ENCODE measurements at regions not wholly inside any gene's neighbourhood (a gene's known extent, or its start where the extent isn't known, plus 50 kb on each side); places are given as distances from the start of the nearest gene placed in this dataset.
"Not testable (repeated sequence)": the region's sequence is repeated elsewhere in the genome, so short reads cannot be mapped to it uniquely, and the experiment has no call there.

DNA sequence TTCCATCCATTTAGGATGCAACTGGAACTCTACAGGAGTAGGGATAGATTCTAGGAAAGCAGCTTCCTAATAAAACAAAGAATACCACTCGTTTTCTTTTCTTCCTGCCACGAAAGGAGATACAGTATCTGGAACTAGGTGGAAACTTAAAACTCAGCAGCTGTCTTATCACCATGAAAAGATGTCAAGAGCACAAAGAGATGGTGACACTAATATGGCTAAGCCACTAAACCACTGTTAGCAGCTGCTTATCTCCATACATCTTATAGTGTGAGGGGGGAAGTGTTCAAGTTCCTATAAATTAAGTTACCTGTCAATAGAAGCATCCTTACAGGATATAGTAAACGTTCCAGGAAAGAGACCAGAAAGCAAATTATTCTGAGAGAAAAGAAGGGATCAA, 162.5 kb downstream of the TYW3 start:
- no peak overlapping the region for H3K27ac Mint-ChIP-seq
- no peaks in the 10 kb centered on the region for H3K27me3 Mint-ChIP-seq
- H3K9me3 Mint-ChIP-seq = peaks cover 2 to 9% (median 7%) of the 10 kb centered on the region in 3 donors
- no peak overlapping the region for H3K4me3 Mint-ChIP-seq
- peaks cover 1% of the 10 kb centered on the region for H3K36me3 Mint-ChIP-seq
- H3K4me1 Mint-ChIP-seq = no peaks in the 10 kb centered on the region

DNA sequence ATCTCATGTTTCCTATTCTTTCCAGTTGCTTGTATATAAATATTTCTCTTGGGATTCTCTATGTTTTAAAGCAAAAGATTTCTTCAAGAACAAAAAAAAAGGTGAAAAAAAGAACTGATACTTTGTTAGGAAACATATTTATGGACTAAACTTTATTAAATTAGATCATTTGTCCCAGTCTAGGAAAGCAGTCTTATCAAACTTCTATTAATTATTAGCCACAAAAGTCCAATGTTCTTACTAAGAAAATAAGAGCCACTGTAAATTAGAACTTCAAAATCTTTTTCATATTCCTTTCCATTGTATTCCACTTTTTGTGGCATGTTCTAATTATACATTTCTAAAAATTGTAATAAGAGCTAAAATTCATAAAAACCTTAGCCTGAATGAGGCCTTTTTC, 175.2 kb downstream of the TYW3 start:
- Mint-ChIP-seq H3K36me3 (no peaks in the 10 kb centered on the region), H3K4me3 (no peak overlapping the region), H3K9me3 (peaks cover 0 to 2% (median 0%) of the 10 kb centered on the region in 3 donors), H3K27me3 (no peaks in the 10 kb centered on the region), H3K27ac (no peak overlapping the region), H3K4me1 (no peaks in the 10 kb centered on the region)

DNA sequence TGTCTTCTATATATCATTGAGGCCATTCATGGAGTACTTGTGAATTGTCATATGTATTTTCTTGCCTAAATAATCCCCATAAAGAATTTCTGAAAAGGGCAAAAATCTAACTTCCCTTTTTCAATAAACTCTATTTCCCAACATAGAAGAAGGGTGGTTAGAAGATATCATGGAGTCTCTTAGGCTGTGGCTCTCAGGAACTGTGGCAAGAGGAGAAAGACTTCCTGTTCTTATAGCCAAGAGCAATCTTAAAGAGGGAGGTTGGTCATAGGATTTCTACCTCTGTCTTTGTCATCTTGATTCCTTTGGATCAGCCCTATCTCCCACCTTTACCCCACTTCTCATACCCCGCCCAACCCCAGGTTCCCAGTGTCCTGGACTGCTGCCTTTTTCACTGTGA, 175.8 kb downstream of the TYW3 start:
- Mint-ChIP-seq H3K27me3 (no peaks in the 10 kb centered on the region), H3K4me1 (no peaks in the 10 kb centered on the region), H3K36me3 (no peaks in the 10 kb centered on the region), H3K9me3 (peaks cover 0 to 2% (median 0%) of the 10 kb centered on the region in 3 donors), H3K4me3 (no peak overlapping the region), H3K27ac (no peak overlapping the region)

DNA sequence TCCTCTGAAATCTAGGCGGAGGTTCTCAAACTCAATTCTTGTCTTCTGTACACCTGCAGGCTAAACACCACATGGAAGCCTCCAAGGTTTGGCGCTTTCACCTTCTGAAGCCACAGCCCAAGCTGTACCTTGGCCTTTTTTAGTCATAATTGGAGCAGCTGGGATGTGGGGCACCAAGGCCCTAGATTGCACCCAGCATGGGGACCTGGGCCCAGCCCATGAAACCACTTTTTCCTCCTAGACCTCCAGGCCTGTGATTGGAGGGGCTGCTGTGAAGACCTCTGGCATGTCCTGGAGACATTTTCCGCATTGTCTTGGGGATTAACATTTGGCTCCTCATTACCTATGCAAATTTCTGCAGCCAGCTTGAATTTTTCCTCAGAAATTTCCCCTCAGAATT, 181.0 kb downstream of the TYW3 start:
- peaks cover 6 to 12% (median 7%) of the 10 kb centered on the region in 3 donors for H3K9me3 Mint-ChIP-seq
- H3K4me1 Mint-ChIP-seq = peaks cover 0 to 1% (median 0%) of the 10 kb centered on the region in 3 donors
- no peak overlapping the region for H3K4me3 Mint-ChIP-seq
- peaks cover 2% of the 10 kb centered on the region for H3K36me3 Mint-ChIP-seq
- H3K27ac Mint-ChIP-seq = no peak overlapping the region
- H3K27me3 Mint-ChIP-seq = no peaks in the 10 kb centered on the region

DNA sequence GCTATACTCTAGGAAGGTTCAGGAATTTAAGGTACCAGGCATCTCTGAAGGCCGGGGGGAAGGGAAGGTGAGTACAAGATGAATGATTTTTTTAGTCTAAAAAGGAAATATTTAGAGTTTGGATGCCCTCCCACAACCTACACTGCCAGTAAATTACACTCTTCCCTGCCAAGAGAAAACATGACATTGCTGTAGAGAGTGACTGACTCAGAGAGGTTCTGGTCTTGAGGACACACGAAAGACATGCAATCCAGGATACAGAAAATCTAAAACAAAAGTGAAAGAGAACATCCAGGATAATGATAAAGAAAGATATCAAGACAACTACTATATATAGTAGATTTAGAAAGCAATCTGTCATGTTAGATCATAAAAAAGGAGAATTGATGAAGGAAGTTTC, 200.5 kb downstream of the TYW3 start:
- Mint-ChIP-seq H3K4me1 (no peaks in the 10 kb centered on the region), H3K4me3 (no peak overlapping the region), H3K27ac (no peak overlapping the region), H3K9me3 (peaks cover 0 to 8% (median 3%) of the 10 kb centered on the region in 3 donors), H3K27me3 (no peaks in the 10 kb centered on the region), H3K36me3 (no peaks in the 10 kb centered on the region)

DNA sequence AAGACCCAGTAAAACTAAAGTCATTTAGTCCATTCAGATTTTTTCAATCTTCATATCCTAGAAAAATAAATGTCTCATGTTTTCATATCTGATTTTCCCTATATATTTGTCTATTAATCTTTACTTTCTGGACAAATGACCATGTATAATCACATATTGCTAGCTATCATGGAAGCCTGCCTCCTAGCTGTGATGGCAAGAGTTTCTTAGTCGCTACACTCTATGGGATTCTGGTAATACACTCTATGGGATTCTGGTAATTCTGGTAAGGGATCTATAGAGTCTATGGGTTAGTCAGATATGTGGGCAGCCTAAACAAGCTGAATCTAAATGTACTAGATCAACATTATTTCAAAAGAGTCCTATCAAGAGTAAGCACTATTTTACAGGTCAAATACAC, 198.7 kb upstream of the LHX8 start:
- Mint-ChIP-seq H3K4me1 (no peaks in the 10 kb centered on the region), H3K4me3 (no peak overlapping the region), H3K27me3 (no peaks in the 10 kb centered on the region), H3K27ac (no peak overlapping the region), H3K36me3 (no peaks in the 10 kb centered on the region), H3K9me3 (no peaks in the 10 kb centered on the region)

DNA sequence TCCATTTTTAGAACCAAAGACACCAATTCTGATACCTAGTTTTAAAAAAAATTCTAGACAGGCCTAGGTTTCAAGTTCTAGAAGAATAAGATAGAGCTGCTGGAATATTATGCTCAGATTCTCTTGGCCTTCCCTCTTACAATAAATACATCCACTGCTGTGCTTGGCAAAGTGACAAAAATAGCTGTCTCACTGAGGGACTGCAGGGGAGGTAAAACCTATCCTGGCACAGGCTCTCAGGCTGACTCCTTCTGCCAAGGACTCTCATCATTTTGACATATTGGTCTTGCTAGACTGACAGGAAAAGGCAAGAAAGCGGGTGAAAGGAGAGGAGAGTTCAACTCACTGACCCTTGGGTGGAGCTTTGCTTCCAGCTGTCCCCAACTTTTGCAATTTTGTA, 197.0 kb upstream of the LHX8 start:
- no peaks in the 10 kb centered on the region for H3K27me3 Mint-ChIP-seq
- H3K36me3 Mint-ChIP-seq = no peaks in the 10 kb centered on the region
- H3K4me3 Mint-ChIP-seq = no peak overlapping the region
- no peaks in the 10 kb centered on the region for H3K4me1 Mint-ChIP-seq
- H3K27ac Mint-ChIP-seq = no peak overlapping the region
- H3K9me3 Mint-ChIP-seq = peaks cover 0 to 4% (median 1%) of the 10 kb centered on the region in 3 donors

DNA sequence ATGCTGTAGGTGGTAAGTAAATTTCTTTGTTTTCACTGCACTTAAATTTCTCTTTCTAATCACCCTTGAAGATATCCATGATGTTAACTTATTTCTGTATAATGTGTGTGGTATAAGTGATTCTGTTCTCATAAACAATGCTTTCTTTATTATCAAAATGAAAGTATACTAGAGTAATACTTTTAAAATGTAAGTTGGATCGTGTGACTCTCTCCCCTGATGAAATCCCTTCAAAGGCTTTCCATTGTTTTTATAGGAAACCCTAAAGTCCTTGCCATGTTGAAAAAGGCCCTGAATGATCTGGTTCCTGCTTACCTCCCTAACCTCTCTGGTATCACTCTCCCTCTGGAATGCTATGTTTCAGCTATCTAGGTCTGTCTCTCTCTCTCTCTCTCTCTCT, 191.1 kb upstream of the LHX8 start:
- H3K4me1 Mint-ChIP-seq = no peaks in the 10 kb centered on the region
- no peaks in the 10 kb centered on the region for H3K27me3 Mint-ChIP-seq
- no peak overlapping the region for H3K4me3 Mint-ChIP-seq
- H3K27ac Mint-ChIP-seq = no peak overlapping the region
- peaks cover 0 to 8% (median 3%) of the 10 kb centered on the region in 3 donors for H3K9me3 Mint-ChIP-seq
- H3K36me3 Mint-ChIP-seq = no peaks in the 10 kb centered on the region

DNA sequence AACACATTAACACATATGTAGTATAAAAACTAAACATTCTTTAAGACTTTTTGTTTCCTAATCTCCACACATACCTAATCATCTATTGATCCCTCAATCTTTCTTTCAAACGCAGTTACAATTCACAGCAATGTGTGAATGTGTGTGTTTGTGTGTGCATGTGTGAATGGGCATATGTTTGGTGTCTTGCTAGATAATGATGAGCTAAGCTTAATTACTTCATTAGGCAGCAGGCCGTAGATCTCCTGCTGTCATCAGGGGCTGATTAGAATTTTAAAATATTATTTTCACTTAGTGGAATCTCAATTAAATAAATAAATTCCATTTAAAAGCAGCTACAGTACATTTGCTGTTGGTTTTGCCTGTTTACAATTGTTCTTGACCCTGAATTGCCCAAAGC, 187.8 kb upstream of the LHX8 start:
- Mint-ChIP-seq H3K4me3 (no peak overlapping the region), H3K27ac (no peak overlapping the region), H3K9me3 (peaks cover 0 to 8% (median 3%) of the 10 kb centered on the region in 3 donors), H3K4me1 (peaks cover 0 to 2% (median 0%) of the 10 kb centered on the region in 3 donors), H3K36me3 (no peaks in the 10 kb centered on the region), H3K27me3 (no peaks in the 10 kb centered on the region)

DNA sequence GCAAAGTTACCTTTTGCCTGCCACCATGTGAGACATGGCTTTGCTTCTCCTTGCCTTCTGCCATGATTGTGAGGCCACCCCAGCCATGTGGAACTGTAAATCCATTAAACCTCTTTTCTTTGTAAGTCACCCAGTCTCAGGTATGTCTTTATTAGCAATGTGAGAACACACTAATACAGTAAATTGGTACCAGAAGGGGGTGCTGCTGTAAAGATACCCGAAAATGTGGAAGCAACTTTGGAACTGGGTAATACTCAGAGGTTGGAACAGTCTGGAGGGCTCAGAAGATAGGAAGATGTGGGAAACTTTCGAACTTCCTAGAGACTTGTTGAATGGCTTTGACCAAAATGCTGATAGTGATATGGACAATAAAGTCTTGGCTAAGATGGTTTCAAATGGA, 184.8 kb upstream of the LHX8 start:
- not testable (repeated sequence) for H3K27me3 Mint-ChIP-seq, H3K9me3 Mint-ChIP-seq, H3K4me3 Mint-ChIP-seq, H3K4me1 Mint-ChIP-seq, H3K27ac Mint-ChIP-seq, H3K36me3 Mint-ChIP-seq

DNA sequence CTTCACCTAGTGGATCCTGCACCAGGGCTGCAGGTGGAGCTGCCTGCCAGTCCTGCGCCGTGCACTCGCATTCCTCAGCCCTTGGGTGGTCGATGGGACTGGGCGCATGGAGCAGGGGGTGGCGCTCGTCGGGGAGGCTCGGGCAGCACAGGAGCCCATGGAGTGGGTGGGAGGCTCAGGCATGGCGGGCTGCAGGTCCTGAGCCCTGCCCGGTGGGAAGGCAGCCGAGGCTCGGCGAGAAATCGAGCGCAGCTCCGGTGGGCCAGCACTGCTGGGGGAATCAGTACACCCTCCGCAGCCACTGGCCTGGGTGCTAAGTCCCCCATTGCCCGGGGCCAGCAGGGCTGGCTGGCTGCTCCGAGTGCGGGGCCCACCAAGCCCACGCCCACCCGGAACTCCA, 182.2 kb upstream of the LHX8 start:
- H3K36me3 Mint-ChIP-seq, H3K4me1 Mint-ChIP-seq, H3K27me3 Mint-ChIP-seq, H3K9me3 Mint-ChIP-seq, H3K4me3 Mint-ChIP-seq, H3K27ac Mint-ChIP-seq: not testable (repeated sequence)

DNA sequence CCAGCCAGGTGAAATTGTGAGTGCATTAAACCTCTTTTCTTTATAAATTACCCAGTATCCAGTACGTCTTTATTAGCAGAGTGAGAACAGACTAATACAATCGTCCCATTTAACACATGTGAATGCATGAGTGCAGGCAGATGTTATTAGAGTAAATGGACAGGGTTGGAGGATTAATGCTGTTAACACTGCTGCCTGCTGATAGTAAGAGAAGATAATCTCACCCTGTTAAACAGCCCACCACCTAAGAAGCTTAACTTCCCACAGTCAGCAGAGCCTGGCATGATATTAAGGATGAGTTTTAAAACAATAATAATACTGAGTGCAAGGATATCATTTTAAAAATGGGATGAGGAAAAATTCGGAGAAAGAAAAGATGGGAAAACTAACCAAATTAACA, 181.4 kb upstream of the LHX8 start:
- no peak overlapping the region for H3K27ac Mint-ChIP-seq
- no peaks in the 10 kb centered on the region for H3K9me3 Mint-ChIP-seq
- H3K4me3 Mint-ChIP-seq = no peak overlapping the region
- no peaks in the 10 kb centered on the region for H3K27me3 Mint-ChIP-seq
- no peaks in the 10 kb centered on the region for H3K36me3 Mint-ChIP-seq
- H3K4me1 Mint-ChIP-seq = peaks cover 0 to 2% (median 0%) of the 10 kb centered on the region in 3 donors

DNA sequence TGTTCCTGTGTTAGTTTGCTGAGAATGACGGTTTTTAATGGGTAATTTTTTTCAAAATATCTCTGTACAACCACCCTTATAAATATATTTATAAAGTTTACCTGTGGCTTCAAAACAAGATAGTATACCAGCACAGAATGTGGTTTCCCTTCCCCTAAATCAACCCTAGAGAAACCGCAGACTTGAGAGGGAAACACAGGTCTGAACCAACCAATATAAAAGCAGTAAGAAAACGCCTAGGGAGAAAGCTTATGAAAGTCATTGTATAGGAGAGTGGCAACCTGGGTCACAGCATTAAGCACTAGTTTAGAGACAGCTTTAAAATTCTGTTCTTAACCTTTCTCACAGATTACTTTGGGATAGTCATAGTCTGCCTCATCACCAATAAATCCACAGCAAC, 180.6 kb upstream of the LHX8 start:
- no peaks in the 10 kb centered on the region for H3K27me3 Mint-ChIP-seq
- no peaks in the 10 kb centered on the region for H3K9me3 Mint-ChIP-seq
- no peak overlapping the region for H3K27ac Mint-ChIP-seq
- H3K4me3 Mint-ChIP-seq = no peak overlapping the region
- H3K4me1 Mint-ChIP-seq = peaks cover 0 to 2% (median 0%) of the 10 kb centered on the region in 3 donors
- H3K36me3 Mint-ChIP-seq = no peaks in the 10 kb centered on the region

DNA sequence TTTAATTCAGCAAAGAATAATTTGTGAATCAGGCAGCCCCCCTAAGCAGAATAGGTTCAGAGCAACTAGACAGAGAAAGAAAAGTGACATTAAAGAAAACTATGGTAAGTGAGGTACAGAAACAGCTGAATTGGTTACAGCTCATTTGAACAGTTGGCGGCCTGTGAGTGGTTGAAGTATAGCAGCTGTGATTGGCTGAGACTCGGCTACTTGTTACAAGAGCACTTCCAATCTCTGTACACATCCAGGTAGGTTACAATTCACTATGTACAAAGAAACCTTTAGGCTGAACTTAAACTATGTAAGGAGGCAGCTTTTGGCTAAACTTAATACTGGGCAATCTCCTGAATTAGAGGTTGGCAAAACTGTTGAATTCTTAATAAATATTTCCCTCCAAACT, 171.1 kb upstream of the LHX8 start:
- Mint-ChIP-seq H3K27me3 (no peaks in the 10 kb centered on the region), H3K27ac (no peak overlapping the region), H3K4me3 (no peak overlapping the region), H3K36me3 (no peaks in the 10 kb centered on the region), H3K4me1 (no peaks in the 10 kb centered on the region), H3K9me3 (no peaks in the 10 kb centered on the region)

DNA sequence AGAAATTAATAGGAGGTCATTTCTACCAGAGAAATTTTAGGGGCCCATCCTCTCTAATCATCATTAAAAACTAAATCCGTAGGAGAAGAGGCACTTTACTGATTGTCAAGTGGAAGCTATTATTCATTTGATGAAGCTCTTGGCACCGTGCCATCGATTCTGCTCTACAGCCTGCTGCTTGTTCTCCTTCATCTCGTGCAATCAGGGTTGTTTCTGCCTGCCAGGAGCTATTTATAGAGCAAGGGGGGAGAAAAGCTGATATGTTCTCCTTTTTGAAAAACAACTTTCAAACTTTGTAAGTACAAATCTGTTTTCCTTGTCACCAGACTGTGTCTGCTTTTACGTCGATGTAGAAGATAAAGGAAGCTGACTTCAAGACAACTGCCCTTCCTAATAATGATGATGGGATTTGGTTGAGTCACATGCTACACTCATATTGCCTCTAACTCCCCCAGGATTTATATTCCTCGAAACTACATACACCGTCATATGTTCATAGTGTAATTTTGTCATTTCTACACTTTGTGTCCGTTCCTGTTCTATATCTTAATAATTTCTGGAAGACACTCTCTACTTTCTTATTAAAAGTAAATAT, 169.6 kb upstream of the LHX8 start:
- Mint-ChIP-seq H3K27ac (no peak overlapping the region), H3K27me3 (no peaks in the 10 kb centered on the region), H3K4me3 (no peak overlapping the region), H3K4me1 (no peaks in the 10 kb centered on the region), H3K9me3 (no peaks in the 10 kb centered on the region), H3K36me3 (no peaks in the 10 kb centered on the region)

DNA sequence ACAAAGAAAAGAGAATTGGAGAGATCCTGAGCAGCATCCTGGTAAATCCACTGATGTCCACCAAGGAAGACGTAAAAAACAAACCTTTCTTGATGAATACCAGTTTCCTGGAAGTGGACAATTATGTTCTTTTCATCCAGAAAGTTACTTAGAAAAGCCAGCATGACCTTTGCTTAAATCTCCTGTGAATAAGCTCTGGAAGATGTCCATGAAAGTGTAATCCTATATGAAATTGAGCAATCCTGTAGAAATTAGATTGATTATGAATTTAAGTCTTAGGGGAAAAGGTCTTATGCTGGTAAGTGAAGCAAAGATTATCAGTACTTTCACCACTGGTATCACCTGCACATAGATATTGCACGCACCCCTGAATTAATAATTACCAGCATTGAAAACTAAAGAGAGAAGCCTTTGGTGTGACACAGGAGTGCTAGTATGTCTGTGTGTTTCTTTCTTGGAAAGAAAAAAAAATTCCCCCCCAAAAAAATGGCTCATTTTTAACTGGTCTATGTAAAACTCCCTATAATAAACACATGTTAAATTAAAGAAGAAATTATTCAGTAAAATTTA, 164.5 kb upstream of the LHX8 start:
- no peak overlapping the region for H3K4me3 Mint-ChIP-seq
- H3K9me3 Mint-ChIP-seq = no peaks in the 10 kb centered on the region
- H3K36me3 Mint-ChIP-seq = no peaks in the 10 kb centered on the region
- H3K4me1 Mint-ChIP-seq = no peaks in the 10 kb centered on the region
- no peaks in the 10 kb centered on the region for H3K27me3 Mint-ChIP-seq
- no peak overlapping the region for H3K27ac Mint-ChIP-seq
